Lower leg skin (tissue), 3 donors: ENCODE measurements at regions not wholly inside any gene's neighbourhood (a gene's known extent, or its start where the extent isn't known, plus 50 kb on each side); places are given as distances from the start of the nearest gene placed in this dataset.

Experiments used
- POLR2A ChIP-seq, 2 donors: fragments of 450-650 bp; IDR thresholded peaks; one replicate each; pipeline ENCODE4 v1.6.1; 2016 to 2017; ENCODE audit warnings: antibody characterized with exemption in 2 of 2, mild to moderate bottlenecking in 1 of 2, moderate library complexity in 1 of 2
- TF ChIP-seq, protein P1 (sequence below), 3 donors: fragments of 450-650 bp; IDR thresholded peaks; one replicate each; pipeline ENCODE4 v1.5.1; 2016; ENCODE audit warnings: antibody characterized with exemption in 3 of 3, mild to moderate bottlenecking in 3 of 3, moderate library complexity in 2 of 3

DNA sequence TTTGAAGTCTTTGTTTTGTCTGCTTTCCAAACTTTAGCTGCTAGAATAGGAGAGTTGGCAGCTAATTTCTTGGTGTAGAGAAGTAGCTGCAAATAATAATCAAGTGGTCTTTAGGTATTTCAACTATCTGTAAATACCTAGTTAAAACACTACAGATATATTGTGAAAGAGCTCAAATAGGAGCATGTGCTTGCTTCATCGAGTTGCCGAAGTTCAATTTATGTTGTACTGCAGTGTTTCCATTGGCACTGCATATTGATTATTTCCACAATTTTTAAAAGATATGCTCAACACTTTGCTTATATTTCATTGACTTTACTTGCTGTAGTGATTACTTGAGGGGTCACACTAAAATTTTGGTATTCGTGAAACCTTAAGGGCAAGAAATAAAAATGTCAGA lies 131.6 kb upstream of the BMP4 start:
- TF ChIP-seq, protein P1, sequence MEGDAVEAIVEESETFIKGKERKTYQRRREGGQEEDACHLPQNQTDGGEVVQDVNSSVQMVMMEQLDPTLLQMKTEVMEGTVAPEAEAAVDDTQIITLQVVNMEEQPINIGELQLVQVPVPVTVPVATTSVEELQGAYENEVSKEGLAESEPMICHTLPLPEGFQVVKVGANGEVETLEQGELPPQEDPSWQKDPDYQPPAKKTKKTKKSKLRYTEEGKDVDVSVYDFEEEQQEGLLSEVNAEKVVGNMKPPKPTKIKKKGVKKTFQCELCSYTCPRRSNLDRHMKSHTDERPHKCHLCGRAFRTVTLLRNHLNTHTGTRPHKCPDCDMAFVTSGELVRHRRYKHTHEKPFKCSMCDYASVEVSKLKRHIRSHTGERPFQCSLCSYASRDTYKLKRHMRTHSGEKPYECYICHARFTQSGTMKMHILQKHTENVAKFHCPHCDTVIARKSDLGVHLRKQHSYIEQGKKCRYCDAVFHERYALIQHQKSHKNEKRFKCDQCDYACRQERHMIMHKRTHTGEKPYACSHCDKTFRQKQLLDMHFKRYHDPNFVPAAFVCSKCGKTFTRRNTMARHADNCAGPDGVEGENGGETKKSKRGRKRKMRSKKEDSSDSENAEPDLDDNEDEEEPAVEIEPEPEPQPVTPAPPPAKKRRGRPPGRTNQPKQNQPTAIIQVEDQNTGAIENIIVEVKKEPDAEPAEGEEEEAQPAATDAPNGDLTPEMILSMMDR (IDR thresholded peaks at IDR 0.05) = no peak
- no peak for TF ChIP-seq POLR2A (IDR thresholded peaks at IDR 0.05)
